Lung (tissue), 11 donors: ENCODE measurements at regions not wholly inside any gene's neighbourhood (a gene's known extent, or its start where the extent isn't known, plus 50 kb on each side); places are given as distances from the start of the nearest gene placed in this dataset.
A peak's percentile ranks its signal among the peaks of the same experiment; 100 is the strongest.

Experiments used
- ATAC-seq: fragments of 200-7000 bp; cut with Tn5 transposase; one replicate; pipeline ENCODE4 v1.9.1; 2020; ENCODE audit warnings: moderate number of reproducible peaks; ENCODE audit not compliant: insufficient read depth, low FRiP score
- DNase-seq, 3 donors: peaks; one replicate each; pipeline ENCODE4 v3.0.0-alpha.2; 2013 to 2017
- H3K27ac ChIP-seq, 2 donors: one replicate each; pipeline ENCODE4 v1.5.1; 2013; ENCODE audit warnings: mild to moderate bottlenecking in 2 of 2, moderate library complexity in 2 of 2, control low read depth in 1 of 2, inconsistent platforms in 1 of 2, low read depth in 1 of 2, low read length in 1 of 2
- H3K27me3 ChIP-seq, 3 donors: one replicate each; pipeline ENCODE4 v1.5.1; 2013; ENCODE audit warnings: low read length in 2 of 3; ENCODE audit not compliant: control insufficient read depth in 3 of 3, insufficient read depth in 3 of 3
- H3K36me3 ChIP-seq, 4 donors: one replicate each; pipeline ENCODE4 v1.5.1; 2013; ENCODE audit warnings: low read length in 4 of 4, mild to moderate bottlenecking in 1 of 4, moderate library complexity in 1 of 4; ENCODE audit not compliant: control insufficient read depth in 4 of 4, insufficient read depth in 4 of 4
- H3K4me1 ChIP-seq, 5 donors: one replicate each; pipeline ENCODE4 v1.5.1; 2013; ENCODE audit warnings: low read length in 5 of 5, mild to moderate bottlenecking in 2 of 5, moderate library complexity in 1 of 5; ENCODE audit not compliant: control insufficient read depth in 5 of 5, insufficient read depth in 5 of 5
- H3K4me3 ChIP-seq: one replicate; pipeline ENCODE4 v1.5.1; 2013; ENCODE audit warnings: mild to moderate bottlenecking, control low read depth, moderate library complexity
- H3K9ac ChIP-seq, 2 donors: one replicate each; pipeline ENCODE4 v1.5.1; 2013; ENCODE audit warnings: low read length in 2 of 2, control low read depth in 1 of 2; ENCODE audit not compliant: insufficient read depth in 1 of 2
- H3K9me3 ChIP-seq, 4 donors: one replicate each; pipeline ENCODE4 v1.5.1; 2013; ENCODE audit warnings: low read length in 3 of 4, mild to moderate bottlenecking in 1 of 4, moderate library complexity in 1 of 4; ENCODE audit not compliant: control insufficient read depth in 4 of 4, insufficient read depth in 3 of 4
- CTCF ChIP-seq: IDR thresholded peaks from 2 replicates; pipeline ENCODE4 v1.5.1; 2012; ENCODE audit warnings: mild to moderate bottlenecking; ENCODE audit errors: control extremely low read depth, extremely low read depth
- WGBS, 2 donors: extraction: QIAGEN DNeasy Blood & Tissue Kit; methylation state at CpG; one replicate each; pipeline ENCODE4 v1.1.7; 2013; 5-methylcytosine and 5-hydroxymethylcytosine counted together
- donor health status: control.
- donor health status: control.
- donor health status: Bipolar disorder and iron deficiency.
- donor health status: healthy.
- donor health status: DM: yes; HTN: yes; CAD: no.

- ATAC-seq (no peak), DNase-seq (no peak)
- H3K9me3 ChIP-seq: no peaks in the 10 kb centered on the region
- TF ChIP-seq CTCF: no peak
- H3K27ac ChIP-seq: no peak overlapping the region
- no peaks in the 10 kb centered on the region for H3K27me3 ChIP-seq
- no peaks in the 10 kb centered on the region for H3K36me3 ChIP-seq
- no peak overlapping the region for H3K9ac ChIP-seq
- H3K4me1 ChIP-seq: peaks cover 0 to 21% (median 5%) of the 10 kb centered on the region in 5 donors
- WGBS, 2 donors: 91% methylated on average over 1 of the region's 1 CpG
- no peak overlapping the region for H3K4me3 ChIP-seq
These were observed 114.1 kb upstream of the CDIN1 start for GRCh38 chr15:36465304-36465703.

- DNase-seq (peak; percentile 90 to 97 (median 96)), ATAC-seq (no peak)
- Histone ChIP-seq H3K27me3 (no peaks in the 10 kb centered on the region), H3K9ac (no peak overlapping the region), H3K36me3 (no peaks in the 10 kb centered on the region), H3K4me3 (no peak overlapping the region), H3K9me3 (no peaks in the 10 kb centered on the region), H3K4me1 (peaks cover 0 to 21% (median 5%) of the 10 kb centered on the region in 5 donors), H3K27ac (no peak overlapping the region)
- no peak for TF ChIP-seq CTCF
- WGBS, 2 donors: 63 to 82% methylated on average over 5 of the region's 5 CpGs
These were observed 110.7 kb upstream of the CDIN1 start for GRCh38 chr15:36468746-36469145.

GRCh38 chr15:36469311-36469966, 110.0 kb upstream of the CDIN1 start:
- Histone ChIP-seq H3K9me3 (no peaks in the 10 kb centered on the region), H3K36me3 (no peaks in the 10 kb centered on the region), H3K27me3 (no peaks in the 10 kb centered on the region), H3K4me3 (no peak overlapping the region), H3K4me1 (peaks cover 0 to 21% (median 5%) of the 10 kb centered on the region in 5 donors), H3K27ac (no peak overlapping the region), H3K9ac (no peak overlapping the region)
- WGBS, 2 donors: 50 to 57% methylated on average over 7 of the region's 7 CpGs
- no peak for TF ChIP-seq CTCF
- peak in 1 of 3 donors; percentile 65 for DNase-seq
- ATAC-seq: no peak

- DNase-seq (no peak), ATAC-seq (no peak)
- Histone ChIP-seq H3K27ac (no peak overlapping the region), H3K9ac (no peak overlapping the region), H3K9me3 (no peaks in the 10 kb centered on the region), H3K4me1 (peaks cover 0 to 21% (median 5%) of the 10 kb centered on the region in 5 donors), H3K4me3 (no peak overlapping the region), H3K27me3 (no peaks in the 10 kb centered on the region), H3K36me3 (no peaks in the 10 kb centered on the region)
- TF ChIP-seq CTCF: no peak
- 68 to 82% methylated on average over 3 of the region's 3 CpGs for WGBS, 2 donors
These were observed 106.8 kb upstream of the CDIN1 start for GRCh38 chr15:36472672-36473071.
